Neural cell (in vitro differentiated cells): ENCODE measurements at regions not wholly inside any gene's neighbourhood (a gene's known extent, or its start where the extent isn't known, plus 50 kb on each side); places are given as distances from the start of the nearest gene placed in this dataset.

ENCODE experiments used
- H2AFZ ChIP-seq: fragments of 200-600, 300-800 bp; sonication (generic), shearing (Covaris generic); 2 replicates; pipeline ENCODE4 v1.6.0; 2014; ENCODE audit warnings: low read depth, mild to moderate bottlenecking, antibody characterized with exemption, low read length, moderate library complexity
- H3F3A ChIP-seq: fragments of 200-600 bp; shearing (Covaris generic); 2 replicates; pipeline ENCODE4 v1.6.1; 2016; ENCODE audit warnings: mild to moderate bottlenecking, moderate library complexity, mixed read lengths, antibody characterized with exemption, low read length; ENCODE audit not compliant: insufficient read depth, poor library complexity, severe bottlenecking
- H3K27ac ChIP-seq: fragments of 200-600, 300-800 bp; sonication (generic), shearing (Covaris generic); 2 replicates; pipeline ENCODE4 v1.5.1; 2014; ENCODE audit warnings: mild to moderate bottlenecking, low read length, moderate library complexity
- H3K27me3 ChIP-seq: fragments of 300-800, 200-600 bp; sonication (generic), shearing (Covaris generic); 2 replicates; pipeline ENCODE4 v1.6.0; 2014; ENCODE audit warnings: mild to moderate bottlenecking, low read depth, low read length, moderate library complexity; ENCODE audit not compliant: insufficient read depth
- H3K36me3 ChIP-seq: fragments of 300-800, 200-600 bp; sonication (generic), shearing (Covaris generic); 2 replicates; pipeline ENCODE4 v1.5.1; 2014; ENCODE audit warnings: mild to moderate bottlenecking, antibody characterized with exemption, low read length, moderate library complexity; ENCODE audit not compliant: insufficient read depth
- H3K4me2 ChIP-seq: fragments of 300-800, 200-600 bp; sonication (generic), shearing (Covaris generic); 2 replicates; pipeline ENCODE4 v1.6.0; 2014; ENCODE audit warnings: mild to moderate bottlenecking, low read length
- H3K4me3 ChIP-seq: fragments of 300-800, 200-600 bp; sonication (generic), shearing (Covaris generic); 2 replicates; pipeline ENCODE4 v1.5.1; 2014; ENCODE audit warnings: mild to moderate bottlenecking, low read length, moderate library complexity
- H3K79me2 ChIP-seq: fragments of 200-600 bp; shearing (Covaris generic); replicated peaks from 2 replicates; pipeline ENCODE4 v1.6.0; 2014; ENCODE audit warnings: mild to moderate bottlenecking, low read length, moderate library complexity; ENCODE audit not compliant: insufficient read depth
- H3K9ac ChIP-seq: fragments of 300-800, 200-600 bp; sonication (generic), shearing (Covaris generic); 2 replicates; pipeline ENCODE4 v1.6.1; 2016; ENCODE audit warnings: mild to moderate bottlenecking, low read length, mixed read lengths
- H3K9me2 ChIP-seq: fragments of 200-600 bp; shearing (Covaris generic); 2 replicates; pipeline ENCODE4 v1.6.1; 2016; ENCODE audit warnings: mild to moderate bottlenecking, low read length, mixed read lengths; ENCODE audit not compliant: insufficient read depth
- H3K9me3 ChIP-seq: fragments of 200-600, 300-800 bp; sonication (generic), shearing (Covaris generic); 2 replicates; pipeline ENCODE4 v1.6.1; 2016; ENCODE audit warnings: mild to moderate bottlenecking, mixed run types, low read length, moderate library complexity, mixed read lengths
- H4K20me1 ChIP-seq: fragments of 200-600 bp; shearing (Covaris generic); 2 replicates; pipeline ENCODE4 v1.6.1; 2016; ENCODE audit warnings: mild to moderate bottlenecking, mixed run types; ENCODE audit not compliant: insufficient read depth
- CTCF ChIP-seq: fragments of 450-650 bp; IDR thresholded peaks from 2 replicates; pipeline ENCODE4 v1.5.1; 2014; ENCODE audit warnings: antibody characterized with exemption, mild to moderate bottlenecking, moderate library complexity; ENCODE audit not compliant: poor library complexity, severe bottlenecking
- EP300 ChIP-seq: fragments of 450-650 bp; conservative IDR thresholded peaks from 2 replicates; pipeline ENCODE4 v1.6.1; 2014; ENCODE audit warnings: antibody characterized with exemption, mild to moderate bottlenecking, moderate library complexity; ENCODE audit not compliant: poor library complexity, severe bottlenecking
- EZH2 ChIP-seq: fragments of 200-600, 300-800 bp; shearing (Covaris generic), sonication (generic); IDR thresholded peaks from 2 replicates; pipeline ENCODE4 v1.6.1; 2014; ENCODE audit warnings: antibody characterized with exemption, low read length, borderline replicate concordance, mild to moderate bottlenecking; ENCODE audit not compliant: insufficient read depth, poor library complexity, severe bottlenecking
- MXI1 ChIP-seq: fragments of 450-650 bp; conservative IDR thresholded peaks from 2 replicates; pipeline ENCODE4 v1.6.1; 2014; ENCODE audit warnings: antibody characterized with exemption, mild to moderate bottlenecking; ENCODE audit not compliant: poor library complexity, severe bottlenecking
- POLR2AphosphoS5 ChIP-seq: IDR thresholded peaks from 2 replicates; pipeline ENCODE4 v1.6.1; 2012
- RAD21 ChIP-seq: fragments of 450-650 bp; conservative IDR thresholded peaks from 2 replicates; pipeline ENCODE4 v1.6.1; 2014; ENCODE audit warnings: antibody characterized with exemption, mild to moderate bottlenecking, moderate library complexity
- REST ChIP-seq: IDR thresholded peaks from 2 replicates; pipeline ENCODE4 v1.6.1; 2012; ENCODE audit warnings: borderline replicate concordance
- SMC3 ChIP-seq: fragments of 450-650 bp; conservative IDR thresholded peaks from 2 replicates; pipeline ENCODE4 v1.6.1; 2014; ENCODE audit warnings: antibody characterized with exemption, mild to moderate bottlenecking, moderate library complexity; ENCODE audit not compliant: poor library complexity
- TAF1 ChIP-seq: IDR thresholded peaks from 2 replicates; pipeline ENCODE4 v1.6.1; 2012; ENCODE audit warnings: low read depth

GRCh38 chr12:20044846-20045245, 323.5 kb upstream of the PDE3A start:
- H2AFZ ChIP-seq = no peak overlapping the region

GRCh38 chr12:20047901-20048300, 320.4 kb upstream of the PDE3A start:
- H3K9me3 ChIP-seq = no peaks in the 10 kb centered on the region
- no peak overlapping the region for H2AFZ ChIP-seq
- no peaks in the 10 kb centered on the region for H3K36me3 ChIP-seq
- H3K4me2 ChIP-seq = no peak overlapping the region
- no peak overlapping the region for H3K27ac ChIP-seq
- no peaks in the 10 kb centered on the region for H3K9me2 ChIP-seq
- H3K79me2 ChIP-seq = no peaks in the 10 kb centered on the region
- no peaks in the 10 kb centered on the region for H3F3A ChIP-seq
- H3K9ac ChIP-seq = no peak overlapping the region
- no peak overlapping the region for H3K4me3 ChIP-seq
- H4K20me1 ChIP-seq = no peaks in the 10 kb centered on the region
- H3K27me3 ChIP-seq = no peaks in the 10 kb centered on the region
- no peak for TF ChIP-seq MXI1
- no peak for TF ChIP-seq POLR2AphosphoS5
- TF ChIP-seq EZH2 = no peak
- TF ChIP-seq CTCF = no peak
- no peak for TF ChIP-seq REST
- no peak for TF ChIP-seq SMC3

More at GRCh38 chr12:20044846-20045245, 323.5 kb upstream of the PDE3A start:
- TF ChIP-seq REST (no peak), SMC3 (no peak), MXI1 (no peak), TAF1 (no peak), RAD21 (no peak), POLR2AphosphoS5 (no peak), CTCF (no peak), EZH2 (no peak), EP300 (no peak)
- no peak overlapping the region for H3K27ac ChIP-seq
- no peaks in the 10 kb centered on the region for H3F3A ChIP-seq
- H3K9me3 ChIP-seq = no peaks in the 10 kb centered on the region
- no peak overlapping the region for H3K9ac ChIP-seq
- no peaks in the 10 kb centered on the region for H3K9me2 ChIP-seq
- no peaks in the 10 kb centered on the region for H3K27me3 ChIP-seq
- no peak overlapping the region for H3K4me2 ChIP-seq
- no peaks in the 10 kb centered on the region for H4K20me1 ChIP-seq
- H3K36me3 ChIP-seq = no peaks in the 10 kb centered on the region
- H3K79me2 ChIP-seq = no peaks in the 10 kb centered on the region
- H3K4me3 ChIP-seq = no peak overlapping the region
